ENCODE measurements at regions not wholly inside any gene's neighbourhood (a gene's known extent, or its start where the extent isn't known, plus 50 kb on each side); places are given as distances from the start of the nearest gene placed in this dataset.

DNA sequence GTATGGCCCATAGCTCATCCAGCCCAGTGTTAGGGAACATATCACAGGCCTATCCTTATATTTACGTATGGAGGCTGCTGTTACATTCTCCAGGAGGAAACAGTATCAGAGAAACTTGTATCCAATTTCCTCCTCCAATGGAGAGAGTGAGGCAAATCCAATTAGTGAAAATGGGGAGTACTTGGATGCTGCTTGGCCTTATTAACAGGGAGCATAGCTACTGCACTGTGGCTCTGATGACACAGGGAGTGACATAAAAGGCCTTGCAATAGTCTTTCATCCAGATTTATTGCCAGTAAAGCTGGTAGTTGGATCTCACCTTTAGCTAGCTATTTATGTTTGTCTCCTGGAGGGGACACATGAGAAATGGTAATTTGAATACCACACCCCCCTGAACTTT is 313.2 kb upstream of the MTPN start:
- TF ChIP-seq GATA3 (IDR thresholded peaks at IDR 0.05; ENCODE audit: low read depth, low read length) (no peak), GATA2 (IDR thresholded peaks at IDR 0.05; ENCODE audit: low read depth, low read length) (no peak)

Data from SH-SY5Y (cell line).